HUES64 (cell line): ENCODE measurements at regions not wholly inside any gene's neighbourhood (a gene's known extent, or its start where the extent isn't known, plus 50 kb on each side); places are given as distances from the start of the nearest gene placed in this dataset.
"Not testable (repeated sequence)": the region's sequence is repeated elsewhere in the genome, so short reads cannot be mapped to it uniquely, and the experiment has no call there.

Experiments used
- H3K27ac ChIP-seq: 2 replicates; pipeline ENCODE4 v1.7.0; 2013; ENCODE audit warnings: low read depth, low read length, inconsistent platforms
- H3K27me3 ChIP-seq: 2 replicates; pipeline ENCODE4 v1.6.1; 2013; ENCODE audit warnings: mild to moderate bottlenecking, low read length; ENCODE audit not compliant: insufficient read depth
- H3K36me3 ChIP-seq: 2 replicates; pipeline ENCODE4 v1.6.1; 2013; ENCODE audit warnings: mild to moderate bottlenecking, low read length; ENCODE audit not compliant: insufficient read depth
- H3K4me1 ChIP-seq: 2 replicates; pipeline ENCODE4 v1.6.1; 2013; ENCODE audit warnings: mild to moderate bottlenecking, low read length, moderate library complexity; ENCODE audit not compliant: insufficient read depth
- H3K4me3 ChIP-seq: 2 replicates; pipeline ENCODE4 v1.5.1; 2013; ENCODE audit warnings: mild to moderate bottlenecking, low read length, moderate library complexity
- H3K9ac ChIP-seq: 2 replicates; pipeline ENCODE4 v1.6.1; 2013; ENCODE audit warnings: mild to moderate bottlenecking, low read depth, low read length
- H3K9me3 ChIP-seq: 2 replicates; pipeline ENCODE4 v1.6.1; 2013; ENCODE audit warnings: low read depth, low read length; ENCODE audit not compliant: insufficient read depth
- WGBS: fragments of 150-250, 120-280 bp; methylation state at CpG from one replicate; pipeline ENCODE4 v1.1.7; 2013; ENCODE audit warnings: missing lambda C conversion rate; 5-methylcytosine and 5-hydroxymethylcytosine counted together

GRCh38 chr12:131438881-131439280 lies 272.0 kb upstream of the SFSWAP start:
- no peak overlapping the region for H3K27ac ChIP-seq
- H3K4me1 ChIP-seq, result 0 out of 2 replicates have a peak, but pooled peaks cover 4% of the 10 kb centered on the region
- H3K9ac ChIP-seq, result no peak overlapping the region
- WGBS, result 67% methylated on average over 14 of the region's 14 CpGs
- no peaks in the 10 kb centered on the region for H3K9me3 ChIP-seq
- H3K4me3 ChIP-seq, result no peak overlapping the region
- H3K27me3 ChIP-seq, result no peaks in the 10 kb centered on the region
- H3K36me3 ChIP-seq, result no peaks in the 10 kb centered on the region

- not testable (repeated sequence) for H3K27me3 ChIP-seq, H3K4me3 ChIP-seq, H3K4me1 ChIP-seq, H3K9me3 ChIP-seq, H3K9ac ChIP-seq, H3K27ac ChIP-seq, H3K36me3 ChIP-seq
- no CpG with 5 or more reads among the region's 8 CpGs for WGBS
Measured at GRCh38 chr12:131439752-131440151, 271.1 kb upstream of the SFSWAP start.

- not testable (repeated sequence) for H3K4me3 ChIP-seq, H3K27ac ChIP-seq, H3K36me3 ChIP-seq, H3K4me1 ChIP-seq, H3K9ac ChIP-seq, H3K27me3 ChIP-seq, H3K9me3 ChIP-seq
- 77% methylated on average over 4 of the region's 21 CpGs for WGBS
Measured at GRCh38 chr12:131440209-131441059, 270.5 kb upstream of the SFSWAP start.

GRCh38 chr12:131441060-131441396 lies 269.9 kb upstream of the SFSWAP start:
- Histone ChIP-seq H3K4me1 (0 out of 2 replicates have a peak, but pooled peaks cover 4% of the 10 kb centered on the region), H3K9ac (no peak overlapping the region), H3K27me3 (no peaks in the 10 kb centered on the region), H3K4me3 (no peak overlapping the region), H3K9me3 (no peaks in the 10 kb centered on the region), H3K36me3 (no peaks in the 10 kb centered on the region), H3K27ac (no peak overlapping the region)
- 87% methylated on average over 5 of the region's 6 CpGs for WGBS

- Histone ChIP-seq H3K4me1 (0 out of 2 replicates have a peak, but pooled peaks cover 4% of the 10 kb centered on the region), H3K27me3 (no peaks in the 10 kb centered on the region), H3K9ac (no peak overlapping the region), H3K27ac (no peak overlapping the region), H3K9me3 (no peaks in the 10 kb centered on the region), H3K4me3 (no peak overlapping the region), H3K36me3 (no peaks in the 10 kb centered on the region)
- 72% methylated on average over 8 of the region's 9 CpGs for WGBS
Measured at GRCh38 chr12:131441638-131442336, 269.1 kb upstream of the SFSWAP start.

- no peaks in the 10 kb centered on the region for H3K9me3 ChIP-seq
- H3K4me3 ChIP-seq, result no peak overlapping the region
- WGBS, result 73% methylated on average over 14 of the region's 14 CpGs
- H3K4me1 ChIP-seq, result no peaks in the 10 kb centered on the region
- no peaks in the 10 kb centered on the region for H3K27me3 ChIP-seq
- H3K27ac ChIP-seq, result no peak overlapping the region
- no peak overlapping the region for H3K9ac ChIP-seq
- no peaks in the 10 kb centered on the region for H3K36me3 ChIP-seq
Measured at GRCh38 chr12:131442337-131442918, 268.5 kb upstream of the SFSWAP start.

GRCh38 chr12:131443019-131444000 lies 267.6 kb upstream of the SFSWAP start:
- no peak overlapping the region for H3K9ac ChIP-seq
- no peak overlapping the region for H3K4me3 ChIP-seq
- no peak overlapping the region for H3K27ac ChIP-seq
- H3K4me1 ChIP-seq, result no peaks in the 10 kb centered on the region
- 85% methylated on average over 36 of the region's 36 CpGs for WGBS
- H3K9me3 ChIP-seq, result no peaks in the 10 kb centered on the region
- H3K36me3 ChIP-seq, result no peaks in the 10 kb centered on the region
- H3K27me3 ChIP-seq, result no peaks in the 10 kb centered on the region

GRCh38 chr12:131444220-131445164 lies 266.4 kb upstream of the SFSWAP start:
- no peak overlapping the region for H3K4me3 ChIP-seq
- H3K9ac ChIP-seq, result no peak overlapping the region
- H3K4me1 ChIP-seq, result no peaks in the 10 kb centered on the region
- WGBS, result 90% methylated on average over 24 of the region's 24 CpGs
- no peaks in the 10 kb centered on the region for H3K36me3 ChIP-seq
- no peaks in the 10 kb centered on the region for H3K27me3 ChIP-seq
- no peak overlapping the region for H3K27ac ChIP-seq
- no peaks in the 10 kb centered on the region for H3K9me3 ChIP-seq

- H3K9ac ChIP-seq, result no peak overlapping the region
- H3K27me3 ChIP-seq, result no peaks in the 10 kb centered on the region
- no peak overlapping the region for H3K27ac ChIP-seq
- no peaks in the 10 kb centered on the region for H3K9me3 ChIP-seq
- H3K36me3 ChIP-seq, result no peaks in the 10 kb centered on the region
- no peak overlapping the region for H3K4me3 ChIP-seq
- WGBS, result 62% methylated on average over 13 of the region's 13 CpGs
- no peaks in the 10 kb centered on the region for H3K4me1 ChIP-seq
Measured at GRCh38 chr12:131445184-131445774, 265.6 kb upstream of the SFSWAP start.

GRCh38 chr12:131445795-131446194 lies 265.1 kb upstream of the SFSWAP start:
- Histone ChIP-seq H3K27me3 (no peaks in the 10 kb centered on the region), H3K4me1 (no peaks in the 10 kb centered on the region), H3K27ac (no peak overlapping the region), H3K4me3 (no peak overlapping the region), H3K36me3 (no peaks in the 10 kb centered on the region), H3K9ac (no peak overlapping the region), H3K9me3 (no peaks in the 10 kb centered on the region)
- 79% methylated on average over 12 of the region's 12 CpGs for WGBS
